SK-N-SH treated with all-trans-retinoic acid at 6 μM for 48 hours (cell line): ENCODE measurements at regions not wholly inside any gene's neighbourhood (a gene's known extent, or its start where the extent isn't known, plus 50 kb on each side); places are given as distances from the start of the nearest gene placed in this dataset.

Source experiments
- ARNTL ChIP-seq: fragments of 450-650 bp; formaldehyde crosslinking; IDR thresholded peaks from 2 replicates; pipeline ENCODE4 v1.5.0; 2020; ENCODE audit warnings: low read depth, mild to moderate bottlenecking, moderate library complexity, borderline replicate concordance
- BACH2 ChIP-seq: fragments of 250-450 bp; sonication (Bioruptor Pico); IDR thresholded peaks from 2 replicates; pipeline ENCODE4 v1.9.0; 2021; ENCODE audit warnings: mild to moderate bottlenecking, borderline replicate concordance
- CSDC2 ChIP-seq: fragments of 250-450 bp; sonication (Bioruptor Pico); IDR thresholded peaks from 2 replicates; pipeline ENCODE4 v1.5.0; 2020; ENCODE audit warnings: mild to moderate bottlenecking, moderate library complexity
- ISL1 ChIP-seq: fragments of 250-450 bp; sonication (Bioruptor Pico); IDR thresholded peaks from 2 replicates; pipeline ENCODE4 v2.1.2; 2022; ENCODE audit warnings: mild to moderate bottlenecking, moderate library complexity
- OSR1 ChIP-seq: fragments of 250-450 bp; sonication (Bioruptor Pico); IDR thresholded peaks from 2 replicates; pipeline ENCODE4 v1.8.0; 2022; ENCODE audit warnings: moderate library complexity, mild to moderate bottlenecking, inconsistent platforms
- PATZ1 ChIP-seq: fragments of 250-450 bp; sonication (Bioruptor Pico); IDR thresholded peaks from 2 replicates; pipeline ENCODE4 v1.8.0; 2020; ENCODE audit warnings: mild to moderate bottlenecking, moderate library complexity, borderline replicate concordance
- PPARA ChIP-seq: fragments of 250-450 bp; sonication (Bioruptor Pico); IDR thresholded peaks from 2 replicates; pipeline ENCODE4 v1.5.0; 2020; ENCODE audit warnings: mild to moderate bottlenecking, borderline replicate concordance
- RARB ChIP-seq: fragments of 250-450 bp; sonication (Bioruptor Pico); IDR thresholded peaks from 2 replicates; pipeline ENCODE4 v1.8.0; 2021; ENCODE audit warnings: mild to moderate bottlenecking, moderate library complexity
- TCF4 ChIP-seq: fragments of 250-450 bp; sonication (Bioruptor Pico); IDR thresholded peaks from 2 replicates; pipeline ENCODE4 v1.8.0; 2021; ENCODE audit warnings: mild to moderate bottlenecking, moderate library complexity, borderline replicate concordance
- ZFP30 ChIP-seq: fragments of 450-650 bp; formaldehyde crosslinking; IDR thresholded peaks from 2 replicates; pipeline ENCODE4 v1.5.0; 2022; ENCODE audit warnings: mild to moderate bottlenecking, moderate library complexity
- ZNF565 ChIP-seq: fragments of 450-650 bp; formaldehyde crosslinking; conservative IDR thresholded peaks from 2 replicates; pipeline ENCODE4 v1.5.0; 2020; ENCODE audit warnings: low read depth, mild to moderate bottlenecking, moderate library complexity

GRCh38 chr12:30839643-30840220 lies 85.0 kb upstream of the CAPRIN2 start:
- no peak for TF ChIP-seq ISL1
- no peak for TF ChIP-seq TCF4 (CRISPR knock-in tag)
- TF ChIP-seq ZFP30 (CRISPR knock-in tag): no peak
- TF ChIP-seq CSDC2: no peak
- TF ChIP-seq PATZ1 (CRISPR knock-in tag): no peak
- TF ChIP-seq PPARA (CRISPR knock-in tag): no peak
- TF ChIP-seq ZNF565: no peak
- TF ChIP-seq RARB (CRISPR knock-in tag): no peak
- TF ChIP-seq OSR1 (CRISPR knock-in tag): no peak
- TF ChIP-seq BACH2 (CRISPR knock-in tag): no peak
- TF ChIP-seq ARNTL (CRISPR knock-in tag): no peak
